ENCODE measurements at regions not wholly inside any gene's neighbourhood (a gene's known extent, or its start where the extent isn't known, plus 50 kb on each side); places are given as distances from the start of the nearest gene placed in this dataset.
"Not testable (repeated sequence)": the region's sequence is repeated elsewhere in the genome, so short reads cannot be mapped to it uniquely, and the experiment has no call there.

DNA sequence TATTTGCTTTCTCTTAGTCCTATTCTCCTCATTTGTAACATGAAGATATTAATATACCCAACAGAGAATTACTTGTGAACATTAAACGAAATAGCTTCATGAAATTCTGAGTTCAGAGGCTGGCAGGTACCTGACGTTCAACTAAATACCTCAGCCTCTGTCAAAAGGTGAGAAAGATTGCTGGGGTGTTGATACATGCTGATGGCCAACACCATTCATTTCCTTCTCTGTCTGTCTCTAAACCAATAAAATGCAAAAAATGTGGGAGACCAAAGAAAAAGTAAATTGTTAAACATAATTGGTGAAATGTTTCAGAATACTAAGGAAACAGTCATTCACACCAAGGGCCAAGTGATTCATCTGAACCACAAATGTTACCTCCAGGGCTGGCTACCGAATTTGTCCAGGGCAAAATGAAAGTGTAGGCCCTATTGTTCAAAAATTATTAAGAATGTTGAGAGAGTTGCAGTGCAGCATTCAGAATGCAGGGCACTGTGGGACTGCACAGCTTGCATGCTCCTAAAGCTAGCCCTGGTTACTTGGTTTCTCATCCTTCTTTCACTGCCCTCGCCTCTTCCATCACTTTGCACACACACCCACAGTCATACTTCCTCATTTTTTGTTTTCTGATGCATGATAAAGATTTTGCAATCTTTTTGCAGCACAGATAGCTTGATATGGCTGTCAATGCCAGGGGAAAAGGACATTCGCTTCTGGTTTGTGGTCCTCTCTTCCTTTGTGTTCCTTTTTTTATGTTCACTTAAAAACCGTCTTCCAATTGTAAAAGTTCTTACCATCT is 414.3 kb upstream of the NR5A2 start:
- no peak overlapping the region for H3K4me3 ChIP-seq
- H3K4me1 ChIP-seq, result no peaks in the 10 kb centered on the region
- H3K9me3 ChIP-seq, result no peaks in the 10 kb centered on the region
- H3K27me3 ChIP-seq, result no peaks in the 10 kb centered on the region
- no peak for TF ChIP-seq POLR2A (IDR thresholded peaks at IDR 0.05)
- TF ChIP-seq, protein P1, sequence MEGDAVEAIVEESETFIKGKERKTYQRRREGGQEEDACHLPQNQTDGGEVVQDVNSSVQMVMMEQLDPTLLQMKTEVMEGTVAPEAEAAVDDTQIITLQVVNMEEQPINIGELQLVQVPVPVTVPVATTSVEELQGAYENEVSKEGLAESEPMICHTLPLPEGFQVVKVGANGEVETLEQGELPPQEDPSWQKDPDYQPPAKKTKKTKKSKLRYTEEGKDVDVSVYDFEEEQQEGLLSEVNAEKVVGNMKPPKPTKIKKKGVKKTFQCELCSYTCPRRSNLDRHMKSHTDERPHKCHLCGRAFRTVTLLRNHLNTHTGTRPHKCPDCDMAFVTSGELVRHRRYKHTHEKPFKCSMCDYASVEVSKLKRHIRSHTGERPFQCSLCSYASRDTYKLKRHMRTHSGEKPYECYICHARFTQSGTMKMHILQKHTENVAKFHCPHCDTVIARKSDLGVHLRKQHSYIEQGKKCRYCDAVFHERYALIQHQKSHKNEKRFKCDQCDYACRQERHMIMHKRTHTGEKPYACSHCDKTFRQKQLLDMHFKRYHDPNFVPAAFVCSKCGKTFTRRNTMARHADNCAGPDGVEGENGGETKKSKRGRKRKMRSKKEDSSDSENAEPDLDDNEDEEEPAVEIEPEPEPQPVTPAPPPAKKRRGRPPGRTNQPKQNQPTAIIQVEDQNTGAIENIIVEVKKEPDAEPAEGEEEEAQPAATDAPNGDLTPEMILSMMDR (IDR thresholded peaks at IDR 0.05), result no peak
- no peak for DNase-seq
- intact Hi-C loops (cut with DNase I; ENCODE audit: low total_unique reads), result no loop called here
- H3K27ac ChIP-seq, result no peak overlapping the region
- no peaks in the 10 kb centered on the region for H3K36me3 ChIP-seq

DNA sequence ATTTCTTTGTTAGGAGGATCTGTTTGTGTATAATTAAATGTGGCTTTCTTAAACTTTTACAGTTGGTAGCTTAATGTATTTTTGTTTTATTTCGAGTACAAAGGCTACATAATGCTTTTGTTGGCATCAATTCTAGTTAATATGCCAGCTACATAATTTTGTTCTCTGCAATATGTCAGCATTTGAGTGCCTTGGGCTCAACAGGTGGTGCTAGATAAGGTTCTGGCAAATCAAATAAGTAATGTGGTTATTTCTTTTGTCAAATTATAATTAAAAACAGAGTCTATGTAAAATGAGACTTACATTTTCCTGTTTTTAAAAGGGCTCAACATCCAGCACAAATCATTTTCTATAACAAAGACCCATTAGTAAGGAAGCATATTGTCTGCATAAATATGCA is 410.6 kb upstream of the NR5A2 start:
- H3K27me3 ChIP-seq, result no peaks in the 10 kb centered on the region
- H3K36me3 ChIP-seq, result no peaks in the 10 kb centered on the region
- H3K4me3 ChIP-seq, result no peak overlapping the region
- no peak overlapping the region for H3K27ac ChIP-seq
- H3K4me1 ChIP-seq, result no peaks in the 10 kb centered on the region
- no peaks in the 10 kb centered on the region for H3K9me3 ChIP-seq
- no peak for TF ChIP-seq POLR2A (IDR thresholded peaks at IDR 0.05)
- TF ChIP-seq, protein P1 (IDR thresholded peaks at IDR 0.05), result no peak
- no peak for DNase-seq
- intact Hi-C loops (cut with DNase I; ENCODE audit: low total_unique reads), result no loop called here

DNA sequence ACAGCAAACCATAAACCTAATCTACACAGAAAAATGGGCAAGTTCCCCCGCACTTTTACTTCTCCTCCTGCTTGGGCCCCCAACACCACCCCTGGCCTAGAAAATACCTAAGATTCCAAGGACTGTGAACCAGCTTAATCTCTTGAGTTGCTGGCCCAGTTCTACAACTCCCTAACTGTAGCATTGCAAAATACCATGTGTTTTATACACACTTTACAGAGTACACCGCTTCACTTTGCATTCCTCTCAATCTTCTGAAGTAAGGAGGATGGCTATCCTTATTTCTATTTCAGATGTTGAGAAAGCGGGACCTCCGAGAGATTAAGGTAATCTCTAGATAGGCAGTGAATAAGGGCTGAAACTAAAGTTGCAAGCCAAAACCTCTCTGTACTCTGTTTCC is 408.3 kb upstream of the NR5A2 start:
- no peaks in the 10 kb centered on the region for H3K36me3 ChIP-seq
- DNase-seq, result no peak
- H3K4me1 ChIP-seq, result no peaks in the 10 kb centered on the region
- H3K4me3 ChIP-seq, result no peak overlapping the region
- H3K27me3 ChIP-seq, result no peaks in the 10 kb centered on the region
- H3K9me3 ChIP-seq, result no peaks in the 10 kb centered on the region
- intact Hi-C loops (cut with DNase I; ENCODE audit: low total_unique reads), result no loop called here
- TF ChIP-seq POLR2A (IDR thresholded peaks at IDR 0.05), result no peak
- TF ChIP-seq, protein P1 (IDR thresholded peaks at IDR 0.05), result no peak
- no peak overlapping the region for H3K27ac ChIP-seq

DNA sequence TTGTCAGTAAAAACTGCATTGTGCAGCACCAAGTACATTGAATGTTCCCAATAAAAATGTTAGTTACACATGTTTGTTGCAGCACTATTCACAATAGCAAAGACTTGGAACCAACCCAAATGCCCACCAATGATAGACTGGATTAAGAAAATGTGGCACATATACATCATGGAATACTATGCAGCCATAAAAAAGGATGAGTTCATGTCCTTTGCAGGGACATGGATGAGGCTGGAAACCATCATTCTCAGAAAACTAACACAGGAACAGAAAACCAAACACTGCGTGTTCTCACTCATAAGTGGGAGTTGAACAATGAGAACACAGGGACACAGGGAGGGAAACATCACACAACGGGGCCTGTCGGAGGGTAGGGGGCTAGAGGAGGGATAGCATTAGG is 401.3 kb upstream of the NR5A2 start:
- H3K27ac ChIP-seq; intact Hi-C loops (cut with DNase I; ENCODE audit: low total_unique reads); H3K36me3 ChIP-seq; DNase-seq; H3K4me3 ChIP-seq; H3K4me1 ChIP-seq; H3K9me3 ChIP-seq; H3K27me3 ChIP-seq: not testable (repeated sequence)

DNA sequence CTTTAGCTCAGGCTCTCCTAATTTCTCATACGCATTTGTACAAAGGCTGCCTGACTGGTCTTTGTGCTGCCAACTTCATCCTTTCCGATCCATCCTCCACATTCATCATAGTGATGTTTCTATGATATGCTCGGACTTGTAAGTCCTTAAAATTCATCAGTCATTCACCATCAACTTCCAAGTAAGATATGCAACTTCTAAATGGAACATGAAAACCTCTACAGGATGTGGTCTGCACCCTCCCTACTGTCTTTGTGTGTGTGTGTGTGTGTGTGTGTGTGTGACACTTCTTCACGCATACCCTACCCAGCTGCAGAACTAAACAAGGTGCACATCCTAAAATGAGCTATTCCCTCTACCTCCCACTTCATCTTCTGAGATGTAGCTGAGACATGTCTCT is 397.9 kb upstream of the NR5A2 start:
- intact Hi-C loops (cut with DNase I; ENCODE audit: low total_unique reads), result no loop called here
- Histone ChIP-seq H3K4me1 (no peaks in the 10 kb centered on the region), H3K27ac (no peak overlapping the region), H3K36me3 (no peaks in the 10 kb centered on the region), H3K9me3 (no peaks in the 10 kb centered on the region), H3K27me3 (no peaks in the 10 kb centered on the region), H3K4me3 (no peak overlapping the region)
- TF ChIP-seq POLR2A (IDR thresholded peaks at IDR 0.05), result no peak
- TF ChIP-seq, protein P1 (IDR thresholded peaks at IDR 0.05), result no peak
- DNase-seq, result no peak

DNA sequence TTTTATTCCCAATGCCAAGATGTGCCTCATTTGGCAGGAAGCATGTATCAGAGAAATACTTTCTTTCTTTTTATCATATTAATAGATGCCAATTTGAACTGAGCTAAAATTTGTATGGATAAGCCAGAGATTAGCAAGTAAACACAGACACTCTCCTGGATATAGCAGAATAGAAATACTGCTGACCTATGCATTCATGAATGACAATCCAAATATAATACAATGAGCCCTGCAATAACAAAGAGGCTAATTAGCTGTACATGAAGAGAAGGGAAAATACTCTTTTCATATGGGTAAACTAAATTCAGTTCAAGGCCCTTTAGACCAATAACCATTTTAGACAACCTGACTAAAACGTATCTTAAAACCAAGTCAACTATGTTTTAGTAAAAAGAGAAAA is 388.1 kb upstream of the NR5A2 start:
- H3K4me1 ChIP-seq, result no peaks in the 10 kb centered on the region
- no peak overlapping the region for H3K4me3 ChIP-seq
- no peak for TF ChIP-seq POLR2A (IDR thresholded peaks at IDR 0.05)
- H3K36me3 ChIP-seq, result no peaks in the 10 kb centered on the region
- no peaks in the 10 kb centered on the region for H3K9me3 ChIP-seq
- H3K27me3 ChIP-seq, result no peaks in the 10 kb centered on the region
- H3K27ac ChIP-seq, result no peak overlapping the region
- intact Hi-C loops (cut with DNase I; ENCODE audit: low total_unique reads), result no loop called here
- no peak for DNase-seq
